NCI-H460 (cell line): ENCODE measurements at regions not wholly inside any gene's neighbourhood (a gene's known extent, or its start where the extent isn't known, plus 50 kb on each side); places are given as distances from the start of the nearest gene placed in this dataset.
"Not testable (repeated sequence)": the region's sequence is repeated elsewhere in the genome, so short reads cannot be mapped to it uniquely, and the experiment has no call there.

Experiments
- DNase-seq: peaks from one replicate; pipeline ENCODE4 v3.0.0-alpha.2; 2016; ENCODE audit warnings: low read depth; ENCODE audit errors: extremely low read depth

- DNase-seq = no peak
Measured at GRCh38 chr9:106468431-106468830, 394.5 kb upstream of the ZNF462 start.

- no peak for DNase-seq
Measured at GRCh38 chr9:106478312-106478711, 384.7 kb upstream of the ZNF462 start.

- DNase-seq = no peak
Measured at GRCh38 chr9:106478727-106479126, 384.2 kb upstream of the ZNF462 start.

- no peak for DNase-seq
Measured at GRCh38 chr9:106479679-106480078, 383.3 kb upstream of the ZNF462 start.

GRCh38 chr9:106481013-106481609, 381.9 kb upstream of the ZNF462 start:
- DNase-seq = no peak

GRCh38 chr9:106482733-106483132, 380.2 kb upstream of the ZNF462 start:
- no peak for DNase-seq

- no peak for DNase-seq
Measured at GRCh38 chr9:106486685-106487084, 376.3 kb upstream of the ZNF462 start.

- no peak for DNase-seq
Measured at GRCh38 chr9:106487266-106487665, 375.7 kb upstream of the ZNF462 start.

GRCh38 chr9:106492126-106492525, 370.8 kb upstream of the ZNF462 start:
- DNase-seq = not testable (repeated sequence)

GRCh38 chr9:106500171-106500570, 362.8 kb upstream of the ZNF462 start:
- no peak for DNase-seq

- not testable (repeated sequence) for DNase-seq
Measured at GRCh38 chr9:106501210-106501609, 361.8 kb upstream of the ZNF462 start.

- DNase-seq = no peak
Measured at GRCh38 chr9:106502930-106503329, 360.0 kb upstream of the ZNF462 start.

GRCh38 chr9:106503759-106504158, 359.2 kb upstream of the ZNF462 start:
- DNase-seq = no peak

GRCh38 chr9:106526716-106527204, 336.2 kb upstream of the ZNF462 start:
- DNase-seq = no peak

- DNase-seq = no peak
Measured at GRCh38 chr9:106528158-106528557, 334.8 kb upstream of the ZNF462 start.

- DNase-seq = no peak
Measured at GRCh38 chr9:106529616-106530015, 333.4 kb upstream of the ZNF462 start.

GRCh38 chr9:106531491-106531890, 331.5 kb upstream of the ZNF462 start:
- no peak for DNase-seq

GRCh38 chr9:106532306-106533015, 330.5 kb upstream of the ZNF462 start:
- DNase-seq = no peak

- DNase-seq = no peak
Measured at GRCh38 chr9:106534800-106535199, 328.2 kb upstream of the ZNF462 start.

GRCh38 chr9:106535439-106535838, 327.5 kb upstream of the ZNF462 start:
- no peak for DNase-seq

- DNase-seq = no peak
Measured at GRCh38 chr9:106557996-106558667, 304.8 kb upstream of the ZNF462 start.

GRCh38 chr9:106560540-106560939, 302.4 kb upstream of the ZNF462 start:
- DNase-seq = no peak
